ENCODE measurements at regions not wholly inside any gene's neighbourhood (a gene's known extent, or its start where the extent isn't known, plus 50 kb on each side); places are given as distances from the start of the nearest gene placed in this dataset.

DNA sequence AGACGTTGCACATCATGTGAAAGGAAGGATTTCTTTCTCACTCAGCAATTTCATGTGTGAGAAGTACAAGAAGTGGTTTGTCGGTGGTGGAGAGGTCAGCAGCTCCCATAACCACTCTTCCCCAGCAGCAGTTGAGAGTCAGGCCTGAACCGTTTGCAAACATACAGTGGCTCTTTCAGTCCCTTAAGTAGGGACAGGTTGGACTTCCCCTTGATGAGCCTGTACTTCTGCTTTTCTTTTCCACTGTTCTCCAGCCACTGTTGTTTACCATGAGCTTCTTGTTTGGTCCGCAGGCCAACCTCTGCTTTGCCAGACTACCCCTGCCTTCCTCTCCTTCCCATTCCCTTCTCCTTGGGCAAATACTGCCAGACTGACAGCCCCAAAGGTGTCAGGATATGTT, 391.3 kb upstream of the CELF4 start:
- WGBS, result 65% methylated on average over 4 of the region's 4 CpGs
- no peaks in the 10 kb centered on the region for H3K4me1 ChIP-seq (ENCODE audit: control insufficient read depth, insufficient read depth, low read length)
- H3K9me3 ChIP-seq (ENCODE audit: control insufficient read depth, low read length), result no peaks in the 10 kb centered on the region
- intact Hi-C loops (cut with DNase I), result no loop called here
- no peak for DNase-seq
- no peak overlapping the region for H3K4me3 ChIP-seq (ENCODE audit: low read length)
- no peaks in the 10 kb centered on the region for H3K27me3 ChIP-seq (ENCODE audit: control insufficient read depth, insufficient read depth)
- H3K27ac ChIP-seq (ENCODE audit: low read length), result no peak overlapping the region
- ATAC-seq, result no peak

- no peaks in the 10 kb centered on the region for H3K27me3 ChIP-seq (ENCODE audit: control insufficient read depth, insufficient read depth)
Measured at GRCh38 chr18:37956020-37956419, 390.4 kb upstream of the CELF4 start.

GRCh38 chr18:37955201-37955600, 389.6 kb upstream of the CELF4 start:
- H3K4me1 ChIP-seq (ENCODE audit: control insufficient read depth, insufficient read depth, low read length), result no peaks in the 10 kb centered on the region
- no peaks in the 10 kb centered on the region for H3K27me3 ChIP-seq (ENCODE audit: control insufficient read depth, insufficient read depth)
- no peak overlapping the region for H3K4me3 ChIP-seq (ENCODE audit: low read length)
- intact Hi-C loops (cut with DNase I), result no loop called here
- no peak for DNase-seq
- no peak for ATAC-seq
- WGBS, result 80% methylated on average over 2 of the region's 2 CpGs
- no peak overlapping the region for H3K27ac ChIP-seq (ENCODE audit: low read length)
- no peaks in the 10 kb centered on the region for H3K9me3 ChIP-seq (ENCODE audit: control insufficient read depth, low read length)

More at GRCh38 chr18:37956020-37956419, 390.4 kb upstream of the CELF4 start:
- WGBS, result 55% methylated on average over 2 of the region's 2 CpGs
- no peaks in the 10 kb centered on the region for H3K4me1 ChIP-seq (ENCODE audit: control insufficient read depth, insufficient read depth, low read length)
- DNase-seq, result no peak
- H3K9me3 ChIP-seq (ENCODE audit: control insufficient read depth, low read length), result no peaks in the 10 kb centered on the region
- ATAC-seq, result no peak
- no peak overlapping the region for H3K27ac ChIP-seq (ENCODE audit: low read length)
- intact Hi-C loops (cut with DNase I), result no loop called here
- H3K4me3 ChIP-seq (ENCODE audit: low read length), result no peak overlapping the region

GRCh38 chr18:37953876-37954275, 388.3 kb upstream of the CELF4 start:
- H3K27me3 ChIP-seq (ENCODE audit: control insufficient read depth, insufficient read depth), result no peaks in the 10 kb centered on the region
- H3K9me3 ChIP-seq (ENCODE audit: control insufficient read depth, low read length), result no peaks in the 10 kb centered on the region
- intact Hi-C loops (cut with DNase I), result no loop called here
- ATAC-seq, result no peak
- no peaks in the 10 kb centered on the region for H3K4me1 ChIP-seq (ENCODE audit: control insufficient read depth, insufficient read depth, low read length)
- no peak overlapping the region for H3K4me3 ChIP-seq (ENCODE audit: low read length)
- H3K27ac ChIP-seq (ENCODE audit: low read length), result no peak overlapping the region
- DNase-seq, result no peak
- 37% methylated on average over 2 of the region's 2 CpGs for WGBS

DNA sequence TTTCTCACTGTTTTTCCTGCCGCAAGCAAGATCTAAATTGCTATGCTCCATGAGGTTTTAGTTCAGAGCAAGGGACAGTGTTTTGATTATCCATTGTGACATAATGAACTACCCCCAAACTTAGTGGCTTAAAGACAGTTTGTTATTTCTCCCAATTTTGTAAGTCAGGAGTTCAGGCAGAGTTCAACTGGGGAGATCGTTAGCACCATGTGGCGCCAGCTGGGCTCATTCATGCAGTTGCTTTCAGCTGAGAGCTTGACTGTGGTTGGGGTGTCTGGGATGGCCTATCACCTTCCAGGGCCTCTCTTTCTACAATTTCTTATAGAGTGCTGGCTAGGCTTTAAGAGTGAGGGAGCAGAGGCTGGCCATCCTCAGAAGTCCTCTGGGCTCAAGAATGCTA, 382.9 kb upstream of the CELF4 start:
- intact Hi-C loops (cut with DNase I), result no loop called here

DNA sequence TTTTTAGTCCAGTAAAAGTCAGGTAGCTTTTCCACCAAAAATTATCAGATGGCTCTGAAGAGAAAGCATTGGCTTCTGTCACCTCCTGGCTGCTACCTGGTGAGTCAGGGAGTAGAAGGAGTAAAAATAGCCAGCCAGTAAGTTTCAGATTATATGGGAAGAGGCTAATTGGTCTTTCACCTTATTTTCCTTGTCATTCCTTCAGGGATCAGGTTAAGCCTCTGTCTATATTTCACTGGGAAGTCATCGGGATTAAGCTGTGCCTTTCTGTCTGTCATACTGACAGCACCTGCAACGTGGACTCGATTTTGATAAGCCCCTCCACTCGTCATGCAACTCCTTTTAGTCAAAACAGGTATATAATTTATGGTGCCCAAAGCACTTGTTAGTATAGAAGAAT, 380.7 kb upstream of the CELF4 start:
- no peaks in the 10 kb centered on the region for H3K9me3 ChIP-seq (ENCODE audit: control insufficient read depth, low read length)
- 44% methylated on average over 4 of the region's 4 CpGs for WGBS

More for the DNA sequence above, 382.9 kb upstream of the CELF4 start:
- H3K9me3 ChIP-seq (ENCODE audit: control insufficient read depth, low read length), result no peaks in the 10 kb centered on the region
- no peaks in the 10 kb centered on the region for H3K27me3 ChIP-seq (ENCODE audit: control insufficient read depth, insufficient read depth)
- no peak for DNase-seq
- WGBS, result 82% methylated on average over 3 of the region's 3 CpGs
- no peak overlapping the region for H3K27ac ChIP-seq (ENCODE audit: low read length)
- H3K4me3 ChIP-seq (ENCODE audit: low read length), result no peak overlapping the region
- H3K4me1 ChIP-seq (ENCODE audit: control insufficient read depth, insufficient read depth, low read length), result no peaks in the 10 kb centered on the region
- no peak for ATAC-seq

DNA sequence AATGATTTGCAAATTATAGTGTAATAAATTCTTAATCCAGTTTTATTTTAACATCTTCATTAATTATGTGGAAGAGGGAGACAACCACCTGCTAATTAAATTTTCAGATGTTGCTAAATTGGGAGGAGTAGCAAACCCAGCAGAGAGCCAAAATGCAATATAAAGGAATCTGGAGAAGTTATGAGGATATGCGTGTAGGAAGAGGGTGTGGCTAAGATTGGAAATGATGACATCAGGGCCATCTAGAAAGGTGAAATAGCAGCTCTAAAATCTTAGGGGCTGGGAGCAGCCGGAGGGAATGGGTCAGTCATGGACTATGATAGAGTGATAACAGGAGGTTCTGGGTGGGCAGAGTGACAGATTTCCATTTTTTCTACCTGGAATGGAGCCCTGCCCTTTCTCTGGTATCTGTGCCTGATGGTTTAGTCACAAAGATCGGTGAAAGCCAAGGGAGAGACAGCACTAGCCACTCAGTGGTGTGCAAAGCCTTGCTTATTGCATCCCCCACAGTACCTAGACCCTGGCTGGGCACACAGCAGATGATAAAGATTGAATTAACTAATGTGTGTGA, 379.2 kb upstream of the CELF4 start:
- 67% methylated on average over 3 of the region's 3 CpGs for WGBS
- Histone ChIP-seq H3K4me3 (ENCODE audit: low read length) (no peak overlapping the region), H3K27ac (ENCODE audit: low read length) (no peak overlapping the region), H3K4me1 (ENCODE audit: control insufficient read depth, insufficient read depth, low read length) (no peaks in the 10 kb centered on the region), H3K9me3 (ENCODE audit: control insufficient read depth, low read length) (no peaks in the 10 kb centered on the region), H3K27me3 (ENCODE audit: control insufficient read depth, insufficient read depth) (no peaks in the 10 kb centered on the region)
- intact Hi-C loops (cut with DNase I), result no loop called here
- DNase-seq (no peak), ATAC-seq (no peak)

More for the DNA sequence above, 380.7 kb upstream of the CELF4 start:
- no peak for DNase-seq
- Histone ChIP-seq H3K27me3 (ENCODE audit: control insufficient read depth, insufficient read depth) (no peaks in the 10 kb centered on the region), H3K4me1 (ENCODE audit: control insufficient read depth, insufficient read depth, low read length) (no peaks in the 10 kb centered on the region), H3K27ac (ENCODE audit: low read length) (no peak overlapping the region), H3K4me3 (ENCODE audit: low read length) (no peak overlapping the region)
- ATAC-seq, result no peak
- intact Hi-C loops (cut with DNase I), result no loop called here

- H3K27me3 ChIP-seq (ENCODE audit: control insufficient read depth, insufficient read depth), result no peaks in the 10 kb centered on the region
- no peaks in the 10 kb centered on the region for H3K4me1 ChIP-seq (ENCODE audit: control insufficient read depth, insufficient read depth, low read length)
- H3K27ac ChIP-seq (ENCODE audit: low read length), result no peak overlapping the region
- intact Hi-C loops (cut with DNase I), result no loop called here
- WGBS, result 61% methylated on average over 6 of the region's 6 CpGs
- ATAC-seq (no peak), DNase-seq (no peak)
- H3K9me3 ChIP-seq (ENCODE audit: control insufficient read depth, low read length), result no peaks in the 10 kb centered on the region
- H3K4me3 ChIP-seq (ENCODE audit: low read length), result no peak overlapping the region
Measured at GRCh38 chr18:37937287-37937686, 371.7 kb upstream of the CELF4 start.

- ATAC-seq, result no peak
- no peak for DNase-seq
- intact Hi-C loops (cut with DNase I), result no loop called here
- Histone ChIP-seq H3K27ac (ENCODE audit: low read length) (no peak overlapping the region), H3K4me1 (ENCODE audit: control insufficient read depth, insufficient read depth, low read length) (no peaks in the 10 kb centered on the region), H3K9me3 (ENCODE audit: control insufficient read depth, low read length) (no peaks in the 10 kb centered on the region), H3K4me3 (ENCODE audit: low read length) (no peak overlapping the region), H3K27me3 (ENCODE audit: control insufficient read depth, insufficient read depth) (no peaks in the 10 kb centered on the region)
- WGBS, result 68% methylated on average over 2 of the region's 2 CpGs
Measured at GRCh38 chr18:37935086-37935485, 369.5 kb upstream of the CELF4 start.

DNA sequence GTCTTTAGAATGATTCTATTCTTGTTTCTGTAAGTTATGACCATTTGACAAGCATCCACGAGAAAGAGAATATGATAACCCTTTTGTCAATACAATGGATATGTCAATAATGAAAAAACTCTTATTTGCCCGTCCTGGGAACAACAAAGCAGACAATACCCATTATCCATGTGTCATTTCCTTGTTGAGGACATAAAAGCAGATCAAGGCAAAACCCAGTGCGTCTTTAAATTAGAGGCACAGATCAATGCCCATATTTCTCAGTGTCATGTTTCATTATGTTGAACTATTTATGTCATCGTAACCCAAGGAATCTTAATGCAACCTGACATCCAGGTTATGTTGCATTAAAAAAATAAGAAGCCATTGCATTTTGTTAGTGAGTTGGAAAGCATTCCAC, 365.0 kb upstream of the CELF4 start:
- DNase-seq (no peak), ATAC-seq (no peak)
- intact Hi-C loops (cut with DNase I), result no loop called here
- Histone ChIP-seq H3K9me3 (ENCODE audit: control insufficient read depth, low read length) (no peaks in the 10 kb centered on the region), H3K27ac (ENCODE audit: low read length) (no peak overlapping the region), H3K4me1 (ENCODE audit: control insufficient read depth, insufficient read depth, low read length) (no peaks in the 10 kb centered on the region), H3K4me3 (ENCODE audit: low read length) (no peak overlapping the region), H3K27me3 (ENCODE audit: control insufficient read depth, insufficient read depth) (no peaks in the 10 kb centered on the region)
- 72% methylated on average over 4 of the region's 4 CpGs for WGBS

GRCh38 chr18:37922162-37922561, 356.6 kb upstream of the CELF4 start:
- Histone ChIP-seq H3K27ac (ENCODE audit: low read length) (no peak overlapping the region), H3K9me3 (ENCODE audit: control insufficient read depth, low read length) (no peaks in the 10 kb centered on the region), H3K4me1 (ENCODE audit: control insufficient read depth, insufficient read depth, low read length) (no peaks in the 10 kb centered on the region), H3K27me3 (ENCODE audit: control insufficient read depth, insufficient read depth) (no peaks in the 10 kb centered on the region), H3K4me3 (ENCODE audit: low read length) (no peak overlapping the region)
- intact Hi-C loops (cut with DNase I), result no loop called here
- DNase-seq (no peak), ATAC-seq (no peak)

GRCh38 chr18:37920865-37921264, 355.3 kb upstream of the CELF4 start:
- WGBS, result 79% methylated on average over 4 of the region's 4 CpGs
- ATAC-seq, result no peak
- H3K4me1 ChIP-seq (ENCODE audit: control insufficient read depth, insufficient read depth, low read length), result no peaks in the 10 kb centered on the region
- DNase-seq, result no peak
- H3K9me3 ChIP-seq (ENCODE audit: control insufficient read depth, low read length), result no peaks in the 10 kb centered on the region
- H3K27me3 ChIP-seq (ENCODE audit: control insufficient read depth, insufficient read depth), result no peaks in the 10 kb centered on the region
- no peak overlapping the region for H3K27ac ChIP-seq (ENCODE audit: low read length)
- intact Hi-C loops (cut with DNase I), result no loop called here
- H3K4me3 ChIP-seq (ENCODE audit: low read length), result no peak overlapping the region
